ENCODE measurements at regions not wholly inside any gene's neighbourhood (a gene's known extent, or its start where the extent isn't known, plus 50 kb on each side); places are given as distances from the start of the nearest gene placed in this dataset.

DNA sequence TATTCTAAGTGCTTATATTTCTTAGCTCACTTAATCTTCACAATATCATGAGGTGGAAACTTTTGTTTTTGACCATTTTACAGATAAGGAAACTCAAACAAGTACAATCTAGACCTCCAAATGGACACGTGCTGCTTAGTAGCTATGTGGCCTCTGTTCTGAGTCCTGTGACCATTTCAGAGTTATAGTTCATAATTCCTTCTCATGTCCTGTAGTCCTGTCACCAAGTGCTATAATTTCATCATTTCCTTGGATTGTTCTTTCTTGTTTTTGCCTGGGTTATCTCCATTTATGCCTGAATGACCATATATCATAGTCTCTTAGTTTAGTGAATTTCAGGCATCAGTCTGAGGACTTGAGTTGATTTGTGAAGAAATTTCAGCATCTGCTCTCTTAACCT is 91.7 kb downstream of the NUP35 start:
- TF ChIP-seq POLR2A (IDR thresholded peaks at IDR 0.05): no peak
- TF ChIP-seq, protein P1, sequence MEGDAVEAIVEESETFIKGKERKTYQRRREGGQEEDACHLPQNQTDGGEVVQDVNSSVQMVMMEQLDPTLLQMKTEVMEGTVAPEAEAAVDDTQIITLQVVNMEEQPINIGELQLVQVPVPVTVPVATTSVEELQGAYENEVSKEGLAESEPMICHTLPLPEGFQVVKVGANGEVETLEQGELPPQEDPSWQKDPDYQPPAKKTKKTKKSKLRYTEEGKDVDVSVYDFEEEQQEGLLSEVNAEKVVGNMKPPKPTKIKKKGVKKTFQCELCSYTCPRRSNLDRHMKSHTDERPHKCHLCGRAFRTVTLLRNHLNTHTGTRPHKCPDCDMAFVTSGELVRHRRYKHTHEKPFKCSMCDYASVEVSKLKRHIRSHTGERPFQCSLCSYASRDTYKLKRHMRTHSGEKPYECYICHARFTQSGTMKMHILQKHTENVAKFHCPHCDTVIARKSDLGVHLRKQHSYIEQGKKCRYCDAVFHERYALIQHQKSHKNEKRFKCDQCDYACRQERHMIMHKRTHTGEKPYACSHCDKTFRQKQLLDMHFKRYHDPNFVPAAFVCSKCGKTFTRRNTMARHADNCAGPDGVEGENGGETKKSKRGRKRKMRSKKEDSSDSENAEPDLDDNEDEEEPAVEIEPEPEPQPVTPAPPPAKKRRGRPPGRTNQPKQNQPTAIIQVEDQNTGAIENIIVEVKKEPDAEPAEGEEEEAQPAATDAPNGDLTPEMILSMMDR (IDR thresholded peaks at IDR 0.05): no peak

Data from thyroid gland (tissue), 4 donors.